ACC112 (cell line): ENCODE measurements at regions not wholly inside any gene's neighbourhood (a gene's known extent, or its start where the extent isn't known, plus 50 kb on each side); places are given as distances from the start of the nearest gene placed in this dataset.

Experiments used
- H2AFZ ChIP-seq: fragments of 200-600 bp; sonication (generic); one replicate; pipeline ENCODE4 v1.6.0; 2017; ENCODE audit warnings: antibody characterized with exemption, low read length; ENCODE audit not compliant: unreplicated experiment
- H3K27ac ChIP-seq: fragments of 200-600 bp; sonication (generic); 2 replicates; pipeline ENCODE4 v1.5.1; 2014; ENCODE audit warnings: low read depth, mild to moderate bottlenecking, antibody characterized with exemption, low read length, moderate library complexity
- H3K27me3 ChIP-seq: fragments of 200-600 bp; sonication (generic); 2 replicates; pipeline ENCODE4 v1.6.1; 2014; ENCODE audit warnings: mild to moderate bottlenecking, antibody characterized with exemption, low read length, moderate library complexity, mixed read lengths; ENCODE audit not compliant: insufficient read depth
- H3K36me3 ChIP-seq: fragments of 200-600 bp; sonication (generic); 2 replicates; pipeline ENCODE4 v1.6.1; 2016; ENCODE audit warnings: mild to moderate bottlenecking, antibody characterized with exemption, low read length, moderate library complexity, mixed read lengths; ENCODE audit not compliant: insufficient read depth
- H3K4me1 ChIP-seq: fragments of 200-600 bp; sonication (generic); one replicate; pipeline ENCODE4 v1.6.1; 2016; ENCODE audit warnings: low read length, mixed read lengths; ENCODE audit not compliant: insufficient read depth, unreplicated experiment, control insufficient read depth
- H3K4me3 ChIP-seq: fragments of 200-600 bp; sonication (generic); 2 replicates; pipeline ENCODE4 v1.5.1; 2014; ENCODE audit warnings: mild to moderate bottlenecking, low read depth, low read length
- H3K79me2 ChIP-seq: fragments of 200-600 bp; sonication (generic); one replicate; pipeline ENCODE4 v1.6.0; 2016; ENCODE audit warnings: low read length; ENCODE audit not compliant: control insufficient read depth, unreplicated experiment, insufficient read depth

GRCh38 chr2:45337481-45337880 is 273.6 kb downstream of the SRBD1 start:
- H3K36me3 ChIP-seq: no peaks in the 10 kb centered on the region
- H3K27ac ChIP-seq: no peak overlapping the region
- no peak overlapping the region for H2AFZ ChIP-seq
- H3K79me2 ChIP-seq: no peaks in the 10 kb centered on the region
- H3K27me3 ChIP-seq: no peaks in the 10 kb centered on the region
- H3K4me1 ChIP-seq: no peaks in the 10 kb centered on the region
- H3K4me3 ChIP-seq: no peak overlapping the region

- Histone ChIP-seq H3K4me1 (peaks cover 23% of the 10 kb centered on the region), H3K4me3 (no peak overlapping the region), H2AFZ (no peak overlapping the region), H3K36me3 (no peaks in the 10 kb centered on the region), H3K79me2 (no peaks in the 10 kb centered on the region), H3K27me3 (no peaks in the 10 kb centered on the region), H3K27ac (no peak overlapping the region)
Observed at GRCh38 chr2:45334205-45334604, 276.9 kb downstream of the SRBD1 start.

- no peaks in the 10 kb centered on the region for H3K79me2 ChIP-seq
- no peaks in the 10 kb centered on the region for H3K27me3 ChIP-seq
- H2AFZ ChIP-seq: no peak overlapping the region
- H3K4me3 ChIP-seq: no peak overlapping the region
- peaks cover 24% of the 10 kb centered on the region for H3K4me1 ChIP-seq
- no peak overlapping the region for H3K27ac ChIP-seq
- H3K36me3 ChIP-seq: no peaks in the 10 kb centered on the region
Observed at GRCh38 chr2:45332567-45332966, 278.5 kb downstream of the SRBD1 start.

GRCh38 chr2:45332094-45332493 is 279.0 kb downstream of the SRBD1 start:
- Histone ChIP-seq H3K27ac (no peak overlapping the region), H3K4me3 (no peak overlapping the region), H3K79me2 (no peaks in the 10 kb centered on the region), H3K4me1 (peaks cover 24% of the 10 kb centered on the region), H3K36me3 (no peaks in the 10 kb centered on the region), H3K27me3 (no peaks in the 10 kb centered on the region), H2AFZ (no peak overlapping the region)

GRCh38 chr2:45331410-45331786 is 279.7 kb downstream of the SRBD1 start:
- Histone ChIP-seq H2AFZ (no peak overlapping the region), H3K36me3 (no peaks in the 10 kb centered on the region), H3K27ac (no peak overlapping the region; the same call in 1 of the 2 replicates), H3K27me3 (no peaks in the 10 kb centered on the region), H3K4me3 (no peak overlapping the region), H3K4me1 (peaks cover 27% of the 10 kb centered on the region), H3K79me2 (no peaks in the 10 kb centered on the region)

- H2AFZ ChIP-seq: no peak overlapping the region
- peak overlapping the region; percentile 50 for H3K27ac ChIP-seq
- H3K4me1 ChIP-seq: peaks cover 27% of the 10 kb centered on the region
- H3K27me3 ChIP-seq: no peaks in the 10 kb centered on the region
- no peaks in the 10 kb centered on the region for H3K36me3 ChIP-seq
- no peaks in the 10 kb centered on the region for H3K79me2 ChIP-seq
- no peak overlapping the region for H3K4me3 ChIP-seq
Observed at GRCh38 chr2:45330637-45331409, 280.2 kb downstream of the SRBD1 start.

GRCh38 chr2:45330108-45330507 is 281.0 kb downstream of the SRBD1 start:
- no peak overlapping the region for H3K4me3 ChIP-seq
- no peaks in the 10 kb centered on the region for H3K27me3 ChIP-seq
- H3K27ac ChIP-seq: no peak overlapping the region; the same call in 1 of the 2 replicates
- H3K79me2 ChIP-seq: no peaks in the 10 kb centered on the region
- no peaks in the 10 kb centered on the region for H3K36me3 ChIP-seq
- peaks cover 27% of the 10 kb centered on the region for H3K4me1 ChIP-seq
- H2AFZ ChIP-seq: no peak overlapping the region

- Histone ChIP-seq H3K27ac (no peak overlapping the region), H2AFZ (no peak overlapping the region)
Observed at GRCh38 chr2:45329045-45329677, 281.9 kb downstream of the SRBD1 start.

GRCh38 chr2:45328264-45328870 is 282.7 kb downstream of the SRBD1 start:
- H3K36me3 ChIP-seq: no peaks in the 10 kb centered on the region
- no peak overlapping the region for H3K4me3 ChIP-seq
- H3K4me1 ChIP-seq: peaks cover 27% of the 10 kb centered on the region
- no peaks in the 10 kb centered on the region for H3K27me3 ChIP-seq
- H3K79me2 ChIP-seq: no peaks in the 10 kb centered on the region
- no peak overlapping the region for H3K27ac ChIP-seq
- H2AFZ ChIP-seq: no peak overlapping the region

More at GRCh38 chr2:45329045-45329677, 281.9 kb downstream of the SRBD1 start:
- Histone ChIP-seq H3K36me3 (no peaks in the 10 kb centered on the region), H3K4me3 (no peak overlapping the region), H3K79me2 (no peaks in the 10 kb centered on the region), H3K4me1 (peaks cover 27% of the 10 kb centered on the region), H3K27me3 (no peaks in the 10 kb centered on the region)

GRCh38 chr2:45323344-45323743 is 287.7 kb downstream of the SRBD1 start:
- peaks cover 3% of the 10 kb centered on the region for H3K4me1 ChIP-seq
- H3K27me3 ChIP-seq: no peaks in the 10 kb centered on the region
- H3K4me3 ChIP-seq: no peak overlapping the region
- H3K79me2 ChIP-seq: no peaks in the 10 kb centered on the region
- no peak overlapping the region for H2AFZ ChIP-seq
- H3K27ac ChIP-seq: no peak overlapping the region
- H3K36me3 ChIP-seq: no peaks in the 10 kb centered on the region

- H3K4me1 ChIP-seq: peaks cover 6% of the 10 kb centered on the region
- H3K36me3 ChIP-seq: no peaks in the 10 kb centered on the region
- no peaks in the 10 kb centered on the region for H3K79me2 ChIP-seq
- no peak overlapping the region for H3K4me3 ChIP-seq
- no peaks in the 10 kb centered on the region for H3K27me3 ChIP-seq
- H3K27ac ChIP-seq: no peak overlapping the region
- H2AFZ ChIP-seq: no peak overlapping the region
Observed at GRCh38 chr2:45320956-45321355, 290.1 kb downstream of the SRBD1 start.
